CD8-positive, alpha-beta memory T cell (primary cell): ENCODE measurements at regions not wholly inside any gene's neighbourhood (a gene's known extent, or its start where the extent isn't known, plus 50 kb on each side); places are given as distances from the start of the nearest gene placed in this dataset.
A peak's percentile ranks its signal among the peaks of the same experiment; 100 is the strongest.
"Not testable (repeated sequence)": the region's sequence is repeated elsewhere in the genome, so short reads cannot be mapped to it uniquely, and the experiment has no call there.

Experiments used
- CTCF ChIA-PET: fragments of 350-600 bp; sonication (Branson Sonifier 250); formaldehyde crosslinking; loops from one replicate; lab custom pipeline; 2021; ENCODE audit warnings: antibody characterized with exemption; lab: Charles Lee
- POLR2A ChIA-PET: fragments of 350-600 bp; sonication (Branson Sonifier 250); formaldehyde crosslinking; loops from one replicate; lab custom pipeline; 2021; ENCODE audit warnings: antibody characterized with exemption; lab: Charles Lee
- DNase-seq, 5 donors: peaks; one replicate each; pipeline versions ENCODE4 v3.0.0 to v3.0.0-alpha.2; 2020 to 2022; ENCODE audit warnings: mixed read lengths in 1 of 5
- H3K27ac ChIP-seq: one replicate; pipeline ENCODE4 v1.7.0; 2013; ENCODE audit warnings: low read depth, mild to moderate bottlenecking, low read length, moderate library complexity
- H3K27me3 ChIP-seq: 2 replicates; pipeline ENCODE4 v1.7.0; 2013; ENCODE audit warnings: low read length, mild to moderate bottlenecking; ENCODE audit not compliant: insufficient read depth, poor library complexity, severe bottlenecking
- H3K36me3 ChIP-seq: 2 replicates; pipeline ENCODE4 v1.7.0; 2013; ENCODE audit warnings: mild to moderate bottlenecking, low read length, moderate library complexity; ENCODE audit not compliant: insufficient read depth
- H3K4me1 ChIP-seq: 2 replicates; pipeline ENCODE4 v1.7.0; 2013; ENCODE audit warnings: mild to moderate bottlenecking, low read length, moderate library complexity; ENCODE audit not compliant: insufficient read depth
- H3K4me3 ChIP-seq: 2 replicates; pipeline ENCODE4 v1.7.0; 2013; ENCODE audit warnings: mild to moderate bottlenecking, low read length
- H3K9me3 ChIP-seq: 2 replicates; pipeline ENCODE4 v1.7.0; 2013; ENCODE audit warnings: mild to moderate bottlenecking, low read length
- H3K27ac Mint-ChIP-seq, 8 donors: one replicate each; pipeline ENCODE4 v1.8.0; 2020 to 2021; ENCODE audit warnings: mixed read lengths in 8 of 8, mild to moderate bottlenecking in 6 of 8, inconsistent platforms in 3 of 8, moderate library complexity in 3 of 8
- H3K27me3 Mint-ChIP-seq, 2 donors: one replicate each; pipeline ENCODE4 v1.8.0; 2020 to 2021; ENCODE audit warnings: mixed read lengths in 2 of 2, mild to moderate bottlenecking in 1 of 2, moderate library complexity in 1 of 2
- H3K36me3 Mint-ChIP-seq, 3 donors: one replicate each; pipeline ENCODE4 v1.8.0; 2020 to 2021; ENCODE audit warnings: mixed read lengths in 3 of 3, inconsistent platforms in 1 of 3, mild to moderate bottlenecking in 1 of 3
- H3K4me1 Mint-ChIP-seq, 3 donors: one replicate each; pipeline ENCODE4 v1.8.0; 2020 to 2021; ENCODE audit warnings: mixed read lengths in 3 of 3, inconsistent platforms in 1 of 3, mild to moderate bottlenecking in 1 of 3
- H3K4me3 Mint-ChIP-seq, 7 donors: one replicate each; pipeline ENCODE4 v1.8.0; 2020 to 2021; ENCODE audit warnings: mixed read lengths in 7 of 7, mild to moderate bottlenecking in 6 of 7, moderate library complexity in 4 of 7, inconsistent platforms in 2 of 7
- H3K9me3 Mint-ChIP-seq, 5 donors: one replicate each; pipeline ENCODE4 v1.8.0; 2020 to 2022; ENCODE audit warnings: mixed read lengths in 5 of 5, mild to moderate bottlenecking in 3 of 5, moderate library complexity in 2 of 5, inconsistent platforms in 1 of 5

- no peaks in the 10 kb centered on the region for H3K36me3 Mint-ChIP-seq
- H3K27ac Mint-ChIP-seq, result no peak overlapping the region
- CTCF ChIA-PET, result no interaction called here
- POLR2A ChIA-PET, result no interaction called here
- no peaks in the 10 kb centered on the region for H3K4me1 Mint-ChIP-seq
- no peaks in the 10 kb centered on the region for H3K4me1 ChIP-seq
- H3K27me3 Mint-ChIP-seq, result no peaks in the 10 kb centered on the region
- no peak overlapping the region for H3K4me3 Mint-ChIP-seq
- no peak for DNase-seq
- H3K27me3 ChIP-seq, result no peaks in the 10 kb centered on the region
- no peaks in the 10 kb centered on the region for H3K9me3 Mint-ChIP-seq
- no peaks in the 10 kb centered on the region for H3K36me3 ChIP-seq
- H3K27ac ChIP-seq, result no peak overlapping the region
- H3K9me3 ChIP-seq, result no peaks in the 10 kb centered on the region
- no peak overlapping the region for H3K4me3 ChIP-seq
These were observed 53.3 kb downstream of the OLFML3 start for GRCh38 chr1:114032271-114033215.

GRCh38 chr1:114033216-114033706 is 54.0 kb downstream of the OLFML3 start:
- H3K4me1 Mint-ChIP-seq, result no peaks in the 10 kb centered on the region
- H3K4me3 Mint-ChIP-seq, result no peak overlapping the region
- H3K27ac Mint-ChIP-seq, result no peak overlapping the region
- no peak overlapping the region for H3K27ac ChIP-seq
- DNase-seq, result peak in 1 of 5 donors; percentile 2
- no peak overlapping the region for H3K4me3 ChIP-seq
- H3K36me3 Mint-ChIP-seq, result no peaks in the 10 kb centered on the region
- CTCF ChIA-PET, result no interaction called here
- no peaks in the 10 kb centered on the region for H3K36me3 ChIP-seq
- no peaks in the 10 kb centered on the region for H3K4me1 ChIP-seq
- no peaks in the 10 kb centered on the region for H3K27me3 Mint-ChIP-seq
- POLR2A ChIA-PET, result no interaction called here
- no peaks in the 10 kb centered on the region for H3K9me3 ChIP-seq
- H3K27me3 ChIP-seq, result no peaks in the 10 kb centered on the region
- H3K9me3 Mint-ChIP-seq, result no peaks in the 10 kb centered on the region

GRCh38 chr1:114033961-114034360 is 54.7 kb downstream of the OLFML3 start:
- H3K4me3 Mint-ChIP-seq, result no peak overlapping the region
- CTCF ChIA-PET, result no interaction called here
- H3K27me3 Mint-ChIP-seq, result no peaks in the 10 kb centered on the region
- H3K36me3 Mint-ChIP-seq, result no peaks in the 10 kb centered on the region
- Histone ChIP-seq H3K4me1 (no peaks in the 10 kb centered on the region), H3K36me3 (no peaks in the 10 kb centered on the region), H3K27ac (no peak overlapping the region), H3K27me3 (no peaks in the 10 kb centered on the region), H3K9me3 (no peaks in the 10 kb centered on the region), H3K4me3 (no peak overlapping the region)
- POLR2A ChIA-PET, result no interaction called here
- no peaks in the 10 kb centered on the region for H3K4me1 Mint-ChIP-seq
- no peak for DNase-seq
- no peak overlapping the region for H3K27ac Mint-ChIP-seq
- no peaks in the 10 kb centered on the region for H3K9me3 Mint-ChIP-seq

- Histone ChIP-seq H3K27me3 (no peaks in the 10 kb centered on the region), H3K4me1 (no peaks in the 10 kb centered on the region), H3K9me3 (no peaks in the 10 kb centered on the region), H3K27ac (no peak overlapping the region), H3K4me3 (no peak overlapping the region), H3K36me3 (no peaks in the 10 kb centered on the region)
- Mint-ChIP-seq H3K27ac (no peak overlapping the region), H3K4me1 (no peaks in the 10 kb centered on the region), H3K27me3 (no peaks in the 10 kb centered on the region), H3K4me3 (no peak overlapping the region), H3K9me3 (no peaks in the 10 kb centered on the region), H3K36me3 (no peaks in the 10 kb centered on the region)
- ChIA-PET CTCF (no interaction called here), POLR2A (no interaction called here)
- no peak for DNase-seq
These were observed 55.5 kb downstream of the OLFML3 start for GRCh38 chr1:114034567-114035303.

- Mint-ChIP-seq H3K4me3 (no peak overlapping the region), H3K27ac (peak overlapping the region in 1 of 8 donors; percentile 36)
- CTCF ChIA-PET, result no interaction called here
These were observed 56.0 kb downstream of the OLFML3 start for GRCh38 chr1:114035304-114035700.

GRCh38 chr1:114036841-114037630 is 57.8 kb downstream of the OLFML3 start:
- H3K4me1 Mint-ChIP-seq, H3K9me3 ChIP-seq, H3K36me3 Mint-ChIP-seq, H3K4me3 ChIP-seq, H3K27me3 ChIP-seq, H3K4me1 ChIP-seq, DNase-seq, H3K9me3 Mint-ChIP-seq, CTCF ChIA-PET, H3K36me3 ChIP-seq, H3K27me3 Mint-ChIP-seq, POLR2A ChIA-PET, H3K27ac ChIP-seq, H3K4me3 Mint-ChIP-seq: not testable (repeated sequence)
- H3K27ac Mint-ChIP-seq, result peak overlapping the region in 1 of 8 donors; percentile 25

More at GRCh38 chr1:114035304-114035700, 56.0 kb downstream of the OLFML3 start:
- no peak overlapping the region for H3K4me3 ChIP-seq
- no peaks in the 10 kb centered on the region for H3K27me3 ChIP-seq
- H3K27ac ChIP-seq, result no peak overlapping the region
- H3K36me3 Mint-ChIP-seq, result no peaks in the 10 kb centered on the region
- no peaks in the 10 kb centered on the region for H3K36me3 ChIP-seq
- no peaks in the 10 kb centered on the region for H3K4me1 ChIP-seq
- H3K4me1 Mint-ChIP-seq, result no peaks in the 10 kb centered on the region
- H3K9me3 Mint-ChIP-seq, result no peaks in the 10 kb centered on the region
- POLR2A ChIA-PET, result no interaction called here
- DNase-seq, result no peak
- H3K27me3 Mint-ChIP-seq, result no peaks in the 10 kb centered on the region
- no peaks in the 10 kb centered on the region for H3K9me3 ChIP-seq

GRCh38 chr1:114037631-114037890 is 58.3 kb downstream of the OLFML3 start:
- ChIA-PET POLR2A (no interaction called here), CTCF (no interaction called here)
- no peak overlapping the region for H3K27ac ChIP-seq

More at GRCh38 chr1:114037631-114037890, 58.3 kb downstream of the OLFML3 start:
- DNase-seq, result no peak
- Histone ChIP-seq H3K36me3 (no peaks in the 10 kb centered on the region), H3K4me1 (no peaks in the 10 kb centered on the region), H3K9me3 (no peaks in the 10 kb centered on the region), H3K27me3 (no peaks in the 10 kb centered on the region), H3K4me3 (no peak overlapping the region)
- Mint-ChIP-seq H3K27ac (no peak overlapping the region), H3K9me3 (no peaks in the 10 kb centered on the region), H3K36me3 (no peaks in the 10 kb centered on the region), H3K27me3 (peaks cover 0 to 3% of the 10 kb centered on the region in 2 donors), H3K4me1 (no peaks in the 10 kb centered on the region), H3K4me3 (no peak overlapping the region)
